Panc1 (cell line): ENCODE measurements at regions not wholly inside any gene's neighbourhood (a gene's known extent, or its start where the extent isn't known, plus 50 kb on each side); places are given as distances from the start of the nearest gene placed in this dataset.

Experiments
- POLR2AphosphoS5 ChIP-seq: IDR thresholded peaks from 2 replicates; pipeline ENCODE4 v1.6.1; 2012; ENCODE audit warnings: mild to moderate bottlenecking, low read depth, low read length, moderate library complexity
- SIN3A ChIP-seq: IDR thresholded peaks from 2 replicates; pipeline ENCODE4 v1.6.1; 2012; ENCODE audit warnings: low read depth, mild to moderate bottlenecking, low read length, moderate library complexity, borderline replicate concordance; ENCODE audit not compliant: insufficient read depth
- TCF7L2 ChIP-seq: IDR thresholded peaks from 2 replicates; pipeline ENCODE4 v1.6.1; 2011; ENCODE audit warnings: mild to moderate bottlenecking, low read depth, low read length, inconsistent platforms
- TF ChIP-seq, protein P1 (sequence below): fragments of 450-650 bp; IDR thresholded peaks from 2 replicates; pipeline ENCODE4 v1.5.1; 2017; ENCODE audit warnings: mild to moderate bottlenecking
- TF ChIP-seq, protein P2 (sequence below), 2 experiments: IDR thresholded peaks; 2 replicates each; pipeline ENCODE4 v1.6.1; 2011 to 2012; ENCODE audit warnings: low read depth in 2 of 2, control low read depth in 1 of 2, low read length in 1 of 2, mild to moderate bottlenecking in 1 of 2, moderate library complexity in 1 of 2; ENCODE audit not compliant: insufficient read depth in 1 of 2

DNA sequence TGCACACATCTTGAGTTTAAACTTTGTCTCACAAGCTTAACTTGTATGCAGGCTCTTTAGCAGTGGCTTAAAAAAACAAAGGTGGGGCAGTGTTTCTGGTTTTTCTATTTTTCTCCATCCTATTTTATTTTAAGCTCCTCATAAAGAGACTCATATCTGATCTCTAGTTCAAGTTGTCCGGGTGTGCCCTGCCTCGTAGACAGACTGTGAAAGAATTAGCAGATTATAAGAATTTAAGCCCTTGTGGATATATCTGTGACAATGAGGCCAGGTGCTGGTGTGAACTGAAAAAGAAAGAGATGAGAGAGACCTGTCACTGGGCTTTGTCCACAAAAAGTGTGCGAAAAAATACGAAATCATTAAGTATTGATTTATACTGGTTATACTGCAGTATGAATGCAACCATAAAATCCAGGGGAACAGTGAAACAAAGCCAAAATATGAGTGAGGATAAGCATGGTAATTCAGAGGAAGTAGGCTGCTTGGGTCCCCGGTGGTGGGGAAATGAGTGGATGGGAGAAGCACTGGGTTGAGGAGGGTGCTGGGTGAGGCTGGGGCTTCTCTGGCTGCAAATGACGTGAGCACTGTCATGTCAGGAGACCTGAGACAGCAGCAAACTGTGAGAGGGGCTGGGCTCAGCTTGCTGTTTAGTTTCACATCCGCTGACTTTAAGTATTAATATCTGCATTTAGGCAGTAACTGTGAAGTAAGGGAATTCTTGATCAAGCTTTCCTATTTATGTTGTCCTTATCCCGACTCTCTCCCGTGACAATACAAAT lies 179.7 kb upstream of the ANKRD55 start:
- TF ChIP-seq POLR2AphosphoS5: no peak
- TF ChIP-seq, protein P1, sequence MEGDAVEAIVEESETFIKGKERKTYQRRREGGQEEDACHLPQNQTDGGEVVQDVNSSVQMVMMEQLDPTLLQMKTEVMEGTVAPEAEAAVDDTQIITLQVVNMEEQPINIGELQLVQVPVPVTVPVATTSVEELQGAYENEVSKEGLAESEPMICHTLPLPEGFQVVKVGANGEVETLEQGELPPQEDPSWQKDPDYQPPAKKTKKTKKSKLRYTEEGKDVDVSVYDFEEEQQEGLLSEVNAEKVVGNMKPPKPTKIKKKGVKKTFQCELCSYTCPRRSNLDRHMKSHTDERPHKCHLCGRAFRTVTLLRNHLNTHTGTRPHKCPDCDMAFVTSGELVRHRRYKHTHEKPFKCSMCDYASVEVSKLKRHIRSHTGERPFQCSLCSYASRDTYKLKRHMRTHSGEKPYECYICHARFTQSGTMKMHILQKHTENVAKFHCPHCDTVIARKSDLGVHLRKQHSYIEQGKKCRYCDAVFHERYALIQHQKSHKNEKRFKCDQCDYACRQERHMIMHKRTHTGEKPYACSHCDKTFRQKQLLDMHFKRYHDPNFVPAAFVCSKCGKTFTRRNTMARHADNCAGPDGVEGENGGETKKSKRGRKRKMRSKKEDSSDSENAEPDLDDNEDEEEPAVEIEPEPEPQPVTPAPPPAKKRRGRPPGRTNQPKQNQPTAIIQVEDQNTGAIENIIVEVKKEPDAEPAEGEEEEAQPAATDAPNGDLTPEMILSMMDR: no peak
- TF ChIP-seq SIN3A: no peak
- TF ChIP-seq, protein P2, sequence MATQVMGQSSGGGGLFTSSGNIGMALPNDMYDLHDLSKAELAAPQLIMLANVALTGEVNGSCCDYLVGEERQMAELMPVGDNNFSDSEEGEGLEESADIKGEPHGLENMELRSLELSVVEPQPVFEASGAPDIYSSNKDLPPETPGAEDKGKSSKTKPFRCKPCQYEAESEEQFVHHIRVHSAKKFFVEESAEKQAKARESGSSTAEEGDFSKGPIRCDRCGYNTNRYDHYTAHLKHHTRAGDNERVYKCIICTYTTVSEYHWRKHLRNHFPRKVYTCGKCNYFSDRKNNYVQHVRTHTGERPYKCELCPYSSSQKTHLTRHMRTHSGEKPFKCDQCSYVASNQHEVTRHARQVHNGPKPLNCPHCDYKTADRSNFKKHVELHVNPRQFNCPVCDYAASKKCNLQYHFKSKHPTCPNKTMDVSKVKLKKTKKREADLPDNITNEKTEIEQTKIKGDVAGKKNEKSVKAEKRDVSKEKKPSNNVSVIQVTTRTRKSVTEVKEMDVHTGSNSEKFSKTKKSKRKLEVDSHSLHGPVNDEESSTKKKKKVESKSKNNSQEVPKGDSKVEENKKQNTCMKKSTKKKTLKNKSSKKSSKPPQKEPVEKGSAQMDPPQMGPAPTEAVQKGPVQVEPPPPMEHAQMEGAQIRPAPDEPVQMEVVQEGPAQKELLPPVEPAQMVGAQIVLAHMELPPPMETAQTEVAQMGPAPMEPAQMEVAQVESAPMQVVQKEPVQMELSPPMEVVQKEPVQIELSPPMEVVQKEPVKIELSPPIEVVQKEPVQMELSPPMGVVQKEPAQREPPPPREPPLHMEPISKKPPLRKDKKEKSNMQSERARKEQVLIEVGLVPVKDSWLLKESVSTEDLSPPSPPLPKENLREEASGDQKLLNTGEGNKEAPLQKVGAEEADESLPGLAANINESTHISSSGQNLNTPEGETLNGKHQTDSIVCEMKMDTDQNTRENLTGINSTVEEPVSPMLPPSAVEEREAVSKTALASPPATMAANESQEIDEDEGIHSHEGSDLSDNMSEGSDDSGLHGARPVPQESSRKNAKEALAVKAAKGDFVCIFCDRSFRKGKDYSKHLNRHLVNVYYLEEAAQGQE (IDR thresholded peaks at IDR 0.05; ENCODE audit: insufficient read depth in 1 of 2, low read depth in 2 of 2, low read length in 1 of 2): no peak
- no peak for TF ChIP-seq TCF7L2
